Transverse colon (tissue), 3 donors: ENCODE measurements at regions not wholly inside any gene's neighbourhood (a gene's known extent, or its start where the extent isn't known, plus 50 kb on each side); places are given as distances from the start of the nearest gene placed in this dataset.

ENCODE experiments used
- EP300 ChIP-seq: sonication (generic); formaldehyde crosslinking; IDR thresholded peaks from one replicate; pipeline ENCODE4 v1.6.1; 2017; ENCODE audit warnings: antibody characterized with exemption, low read depth
- POLR2A ChIP-seq: fragments of 450-650 bp; IDR thresholded peaks from one replicate; pipeline ENCODE4 v1.6.1; 2016; ENCODE audit warnings: antibody characterized with exemption, mild to moderate bottlenecking, moderate library complexity
- TF ChIP-seq, protein P1 (sequence below), 5 experiments: fragments of 200-600 bp in 3 of 5; fragments of 450-650 bp in 2 of 5; sonication (generic) in 3 of 5; IDR thresholded peaks; 1 replicate in 2 of 5; 2 replicates in 3 of 5; pipeline ENCODE4 v1.5.1; 2016 to 2017; ENCODE audit warnings: antibody characterized with exemption in 5 of 5, inconsistent platforms in 3 of 5, mild to moderate bottlenecking in 2 of 5, moderate library complexity in 1 of 5

DNA sequence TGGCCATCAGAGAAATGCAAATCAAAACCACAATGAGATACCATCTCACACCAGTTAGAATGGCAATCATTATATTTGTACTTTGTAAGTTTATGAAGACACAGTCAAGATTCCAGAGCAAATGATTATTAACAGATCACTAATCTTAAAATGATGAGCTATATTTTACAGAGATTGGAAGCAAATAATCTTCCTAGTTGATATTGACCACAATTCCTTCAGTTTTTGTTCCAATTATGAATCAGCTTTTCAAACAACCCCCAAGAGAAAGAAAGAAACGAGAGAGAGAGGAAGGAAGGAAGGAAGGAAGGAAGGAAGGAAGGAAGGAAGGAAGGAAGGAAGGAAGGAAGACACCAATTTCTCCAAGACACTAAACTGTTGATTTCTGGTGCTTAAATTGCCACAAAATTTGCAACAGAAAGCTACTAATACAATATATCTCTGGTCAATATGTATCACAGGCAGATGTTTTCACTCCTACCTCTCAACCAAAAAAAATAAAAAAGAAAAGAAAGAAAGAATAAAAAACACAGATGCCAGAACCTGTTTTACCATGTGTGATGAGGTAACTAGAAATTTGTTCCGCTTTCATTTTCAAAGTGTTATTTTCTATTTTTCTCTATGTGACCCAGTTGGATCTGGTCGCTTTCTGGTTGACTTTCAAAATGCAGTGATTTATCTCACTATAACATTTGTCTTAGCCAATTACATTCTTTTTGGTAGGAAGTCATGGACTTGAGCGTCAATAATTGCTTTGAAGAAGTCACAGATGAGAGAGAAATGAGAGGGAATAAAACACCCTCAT, 1609.6 kb downstream of the SI start:
- TF ChIP-seq, protein P1, sequence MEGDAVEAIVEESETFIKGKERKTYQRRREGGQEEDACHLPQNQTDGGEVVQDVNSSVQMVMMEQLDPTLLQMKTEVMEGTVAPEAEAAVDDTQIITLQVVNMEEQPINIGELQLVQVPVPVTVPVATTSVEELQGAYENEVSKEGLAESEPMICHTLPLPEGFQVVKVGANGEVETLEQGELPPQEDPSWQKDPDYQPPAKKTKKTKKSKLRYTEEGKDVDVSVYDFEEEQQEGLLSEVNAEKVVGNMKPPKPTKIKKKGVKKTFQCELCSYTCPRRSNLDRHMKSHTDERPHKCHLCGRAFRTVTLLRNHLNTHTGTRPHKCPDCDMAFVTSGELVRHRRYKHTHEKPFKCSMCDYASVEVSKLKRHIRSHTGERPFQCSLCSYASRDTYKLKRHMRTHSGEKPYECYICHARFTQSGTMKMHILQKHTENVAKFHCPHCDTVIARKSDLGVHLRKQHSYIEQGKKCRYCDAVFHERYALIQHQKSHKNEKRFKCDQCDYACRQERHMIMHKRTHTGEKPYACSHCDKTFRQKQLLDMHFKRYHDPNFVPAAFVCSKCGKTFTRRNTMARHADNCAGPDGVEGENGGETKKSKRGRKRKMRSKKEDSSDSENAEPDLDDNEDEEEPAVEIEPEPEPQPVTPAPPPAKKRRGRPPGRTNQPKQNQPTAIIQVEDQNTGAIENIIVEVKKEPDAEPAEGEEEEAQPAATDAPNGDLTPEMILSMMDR (IDR thresholded peaks at IDR 0.05), result no peak
- TF ChIP-seq POLR2A (no peak), EP300 (no peak)
